HCT116 (cell line): ENCODE measurements at regions not wholly inside any gene's neighbourhood (a gene's known extent, or its start where the extent isn't known, plus 50 kb on each side); places are given as distances from the start of the nearest gene placed in this dataset.

Experiments
- CTCF ChIP-seq, 3 experiments: fragments of 200-600 bp in 1 of 3; sonication (generic) in 1 of 3; IDR thresholded peaks in 2 of 3; conservative IDR thresholded peaks in 1 of 3; 2 replicates each; pipeline ENCODE4 v1.5.1; 2012 to 2017; ENCODE audit warnings: low read depth in 2 of 3, low read length in 2 of 3, antibody characterized with exemption in 1 of 3, borderline replicate concordance in 1 of 3, control low read depth in 1 of 3, mild to moderate bottlenecking in 1 of 3, mixed read lengths in 1 of 3, mixed run types in 1 of 3, moderate library complexity in 1 of 3; ENCODE audit not compliant: insufficient read depth in 1 of 3
- EGR1 ChIP-seq: IDR thresholded peaks from 2 replicates; pipeline ENCODE4 v1.6.1; 2012; ENCODE audit warnings: low read depth
- EZH2 ChIP-seq: fragments of 200-600 bp; sonication (generic); IDR thresholded peaks from 2 replicates; pipeline ENCODE4 v1.6.1; 2017; ENCODE audit warnings: antibody characterized with exemption, mixed run types
- FOSL1 ChIP-seq: IDR thresholded peaks from 2 replicates; pipeline ENCODE4 v1.6.1; 2012; ENCODE audit warnings: low read depth
- MAX ChIP-seq: IDR thresholded peaks from 2 replicates; pipeline ENCODE4 v1.6.1; 2012
- POLR2A ChIP-seq: IDR thresholded peaks from 2 replicates; pipeline ENCODE4 v1.7.0; 2011; ENCODE audit warnings: borderline replicate concordance; ENCODE audit not compliant: insufficient read depth, insufficient read length; ENCODE audit errors: extremely low read depth
- POLR2AphosphoS5 ChIP-seq: IDR thresholded peaks from 2 replicates; pipeline ENCODE4 v1.6.1; 2011; ENCODE audit warnings: mild to moderate bottlenecking, low read depth, low read length, moderate library complexity
- RAD21 ChIP-seq: IDR thresholded peaks from 2 replicates; pipeline ENCODE4 v1.6.1; 2012; ENCODE audit warnings: low read depth, mild to moderate bottlenecking
- SP1 ChIP-seq: IDR thresholded peaks from 2 replicates; pipeline ENCODE4 v1.6.1; 2012; ENCODE audit warnings: low read depth
- TCF7L2 ChIP-seq: IDR thresholded peaks from 2 replicates; pipeline ENCODE4 v1.7.0; 2011; ENCODE audit warnings: borderline replicate concordance, inconsistent platforms; ENCODE audit not compliant: insufficient read depth, insufficient read length; ENCODE audit errors: extremely low read depth
- YY1 ChIP-seq: IDR thresholded peaks from 2 replicates; pipeline ENCODE4 v1.6.1; 2011; ENCODE audit warnings: low read length, low read depth, moderate library complexity, mild to moderate bottlenecking; ENCODE audit not compliant: insufficient replicate concordance; ENCODE audit errors: extremely low read depth
- ZBTB33 ChIP-seq: IDR thresholded peaks from 2 replicates; pipeline ENCODE4 v1.6.1; 2011; ENCODE audit warnings: mild to moderate bottlenecking, low read length, moderate library complexity; ENCODE audit not compliant: insufficient replicate concordance; ENCODE audit errors: extremely low read depth
- ZNF274 ChIP-seq: fragments of 200-500 bp; sonication (Bioruptor generic); IDR thresholded peaks from 2 replicates; pipeline ENCODE4 v1.6.1; 2014; ENCODE audit warnings: mild to moderate bottlenecking, low read depth, low read length, inconsistent platforms

- no peak for TF ChIP-seq ZBTB33
- no peak for TF ChIP-seq POLR2AphosphoS5
- no peak for TF ChIP-seq CTCF (IDR thresholded peaks at IDR 0.05 in 2 of 3, conservative IDR thresholded peaks at IDR 0.05 in 1 of 3; ENCODE audit: borderline replicate concordance in 1 of 3, insufficient read depth in 1 of 3, low read depth in 2 of 3, low read length in 2 of 3)
- no peak for TF ChIP-seq EZH2
- TF ChIP-seq YY1, result no peak
- no peak for TF ChIP-seq MAX
- no peak for TF ChIP-seq POLR2A
- no peak for TF ChIP-seq RAD21
- no peak for TF ChIP-seq EGR1
- no peak for TF ChIP-seq TCF7L2
- no peak for TF ChIP-seq SP1
- TF ChIP-seq ZNF274, result no peak
- TF ChIP-seq FOSL1, result no peak
These were observed 332.1 kb upstream of the CCL2 start for GRCh38 chr17:33922971-33923370.
